H1 (cell line): ENCODE measurements at regions not wholly inside any gene's neighbourhood (a gene's known extent, or its start where the extent isn't known, plus 50 kb on each side); places are given as distances from the start of the nearest gene placed in this dataset.

Experiments
- BACH1 ChIP-seq: IDR thresholded peaks from 2 replicates; pipeline ENCODE4 v1.6.1; 2012; ENCODE audit warnings: low read length, improper control_type of control experiment
- BRCA1 ChIP-seq: IDR thresholded peaks from 2 replicates; pipeline ENCODE4 v1.6.1; 2012; ENCODE audit warnings: low read depth, low read length, improper control_type of control experiment
- CEBPB ChIP-seq: IDR thresholded peaks from 2 replicates; pipeline ENCODE4 v1.6.1; 2012; ENCODE audit warnings: low read depth, low read length
- CHD7 ChIP-seq: fragments of 300-600 bp; sonication (generic); IDR thresholded peaks from 2 replicates; pipeline ENCODE4 v1.7.1; 2012; ENCODE audit warnings: low read length, moderate library complexity, mild to moderate bottlenecking, inconsistent platforms; ENCODE audit not compliant: insufficient replicate concordance
- EP300 ChIP-seq, 2 experiments: IDR thresholded peaks; 1 replicate in 1 of 2; 2 replicates in 1 of 2; pipeline ENCODE4 v1.6.1; 2011 to 2012; ENCODE audit warnings: low read depth in 2 of 2, low read length in 2 of 2, mild to moderate bottlenecking in 2 of 2, borderline replicate concordance in 1 of 2, inconsistent platforms in 1 of 2, moderate library complexity in 1 of 2

GRCh38 chr2:226308323-226308680, 491.3 kb downstream of the IRS1 start (continued):
- TF ChIP-seq CHD7 (no peak), BRCA1 (no peak), CEBPB (no peak), BACH1 (no peak), EP300 (IDR thresholded peaks at IDR 0.05; ENCODE audit: borderline replicate concordance in 1 of 2, low read depth in 2 of 2, low read length in 2 of 2) (no peak)
